H9 (cell line): ENCODE measurements at regions not wholly inside any gene's neighbourhood (a gene's known extent, or its start where the extent isn't known, plus 50 kb on each side); places are given as distances from the start of the nearest gene placed in this dataset.

Experiments
- DNase-seq: peaks from one replicate; pipeline ENCODE4 v3.0.0-alpha.2; 2017
- H2AFZ ChIP-seq: one replicate; pipeline ENCODE4 v1.6.1; 2013; ENCODE audit warnings: mild to moderate bottlenecking, low read length, control low read depth, moderate library complexity
- H2AK5ac ChIP-seq: 2 replicates; pipeline ENCODE4 v1.6.1; 2013; ENCODE audit warnings: low read length, control low read depth, mixed read lengths; ENCODE audit not compliant: insufficient read length
- H2BK120ac ChIP-seq: one replicate; pipeline ENCODE4 v1.6.1; 2013; ENCODE audit warnings: low read depth, mild to moderate bottlenecking, low read length, control low read depth, inconsistent platforms; ENCODE audit not compliant: poor library complexity, severe bottlenecking
- H2BK12ac ChIP-seq: 2 replicates; pipeline ENCODE4 v1.6.1; 2013; ENCODE audit warnings: low read length, control low read depth, mixed read lengths, low read depth; ENCODE audit not compliant: insufficient read length
- H2BK15ac ChIP-seq: 2 replicates; pipeline ENCODE4 v1.6.1; 2013; ENCODE audit warnings: low read depth, low read length, control low read depth
- H2BK20ac ChIP-seq: one replicate; pipeline ENCODE4 v1.6.1; 2013; ENCODE audit warnings: low read depth, mild to moderate bottlenecking, low read length, control low read depth, inconsistent platforms; ENCODE audit not compliant: poor library complexity, severe bottlenecking
- H2BK5ac ChIP-seq: 2 replicates; pipeline ENCODE4 v1.6.1; 2013; ENCODE audit warnings: low read length, control low read depth, mixed read lengths; ENCODE audit not compliant: insufficient read length
- H3K14ac ChIP-seq: 2 replicates; pipeline ENCODE4 v1.6.1; 2013; ENCODE audit warnings: low read length, control low read depth; ENCODE audit not compliant: insufficient read depth
- H3K18ac ChIP-seq: 2 replicates; pipeline ENCODE4 v1.6.1; 2013; ENCODE audit warnings: low read depth, mild to moderate bottlenecking, mixed read lengths, low read length, control low read depth; ENCODE audit not compliant: insufficient read length
- H3K23ac ChIP-seq: 2 replicates; pipeline ENCODE4 v1.6.1; 2013; ENCODE audit warnings: low read length, control low read depth, mixed read lengths, low read depth; ENCODE audit not compliant: insufficient read length
- H3K23me2 ChIP-seq: 2 replicates; pipeline ENCODE4 v1.6.1; 2013; ENCODE audit warnings: low read depth, mild to moderate bottlenecking, mixed read lengths, low read length, control low read depth; ENCODE audit not compliant: insufficient read length, poor library complexity, severe bottlenecking
- H3K27ac ChIP-seq: 2 replicates; pipeline ENCODE4 v1.5.1; 2013; ENCODE audit warnings: low read length, control low read depth, mixed read lengths, low read depth; ENCODE audit not compliant: insufficient read length
- H3K27me3 ChIP-seq: 2 replicates; pipeline ENCODE4 v1.6.1; 2013; ENCODE audit warnings: low read length, control low read depth, inconsistent platforms; ENCODE audit not compliant: insufficient read depth
- H3K4ac ChIP-seq: 2 replicates; pipeline ENCODE4 v1.6.1; 2013; ENCODE audit warnings: low read depth, mild to moderate bottlenecking, control low read depth, inconsistent platforms, low read length, moderate library complexity
- H3K4me1 ChIP-seq: 2 replicates; pipeline ENCODE4 v1.6.1; 2013; ENCODE audit warnings: low read length, control low read depth, inconsistent platforms; ENCODE audit not compliant: insufficient read depth
- H3K4me2 ChIP-seq: 2 replicates; pipeline ENCODE4 v1.6.1; 2013; ENCODE audit warnings: low read length, control low read depth, mixed read lengths; ENCODE audit not compliant: insufficient read length, insufficient read depth
- H3K56ac ChIP-seq: 2 replicates; pipeline ENCODE4 v1.6.1; 2013; ENCODE audit warnings: low read depth, mild to moderate bottlenecking, mixed read lengths, low read length, control low read depth; ENCODE audit not compliant: insufficient read length
- H3K79me1 ChIP-seq: 2 replicates; pipeline ENCODE4 v1.6.1; 2013; ENCODE audit warnings: low read depth, mild to moderate bottlenecking, moderate library complexity, low read length, control low read depth, inconsistent platforms; ENCODE audit not compliant: insufficient read depth, poor library complexity, severe bottlenecking
- H3K79me2 ChIP-seq: 2 replicates; pipeline ENCODE4 v1.6.1; 2013; ENCODE audit warnings: low read length, control low read depth, inconsistent platforms; ENCODE audit not compliant: insufficient read depth
- H3K9ac ChIP-seq: 2 replicates; pipeline ENCODE4 v1.6.1; 2013; ENCODE audit warnings: low read length, control low read depth, mixed read lengths; ENCODE audit not compliant: insufficient read length; ENCODE audit errors: extremely low read depth
- H3K9me3 ChIP-seq: one replicate; pipeline ENCODE4 v1.6.1; 2013; ENCODE audit warnings: low read depth, low read length, inconsistent platforms; ENCODE audit not compliant: control insufficient read depth
- H3T11ph ChIP-seq: one replicate; pipeline ENCODE4 v1.6.1; 2013; ENCODE audit warnings: mild to moderate bottlenecking, low read length, control low read depth, inconsistent platforms
- H4K20me1 ChIP-seq: one replicate; pipeline ENCODE4 v1.6.1; 2013; ENCODE audit not compliant: control insufficient read depth, insufficient read length, insufficient read depth
- H4K5ac ChIP-seq: 2 replicates; pipeline ENCODE4 v1.6.1; 2013; ENCODE audit warnings: low read depth, mild to moderate bottlenecking, mixed read lengths, low read length, control low read depth; ENCODE audit not compliant: insufficient read length
- H4K8ac ChIP-seq: replicated peaks from 2 replicates; pipeline ENCODE4 v1.6.1; 2013; ENCODE audit warnings: low read length, control low read depth, mixed read lengths, low read depth; ENCODE audit not compliant: insufficient read length
- H4K91ac ChIP-seq: 2 replicates; pipeline ENCODE4 v1.6.1; 2013; ENCODE audit warnings: low read depth, mild to moderate bottlenecking, moderate library complexity, mixed read lengths, low read length, control low read depth; ENCODE audit not compliant: insufficient read length
- H3K27ac Mint-ChIP-seq, 3 experiments: 2 replicates in 2 of 3; 3 replicates in 1 of 3; pipeline ENCODE4 v1.8.0; 2020 to 2021; ENCODE audit warnings: mixed read lengths in 3 of 3, mild to moderate bottlenecking in 1 of 3, moderate library complexity in 1 of 3
- H3K27me3 Mint-ChIP-seq: 2 replicates; pipeline ENCODE4 v1.8.0; 2021; ENCODE audit warnings: low read depth, mild to moderate bottlenecking, moderate library complexity, mixed read lengths
- H3K36me3 Mint-ChIP-seq, 3 experiments: 2 replicates in 2 of 3; 3 replicates in 1 of 3; pipeline ENCODE4 v1.8.0; 2020 to 2021; ENCODE audit warnings: low read depth in 3 of 3, mixed read lengths in 3 of 3; ENCODE audit not compliant: insufficient read depth in 1 of 3
- H3K4me1 Mint-ChIP-seq, 2 experiments: 2 replicates each; pipeline ENCODE4 v1.8.0; 2020; ENCODE audit warnings: mixed read lengths in 2 of 2
- H3K4me3 Mint-ChIP-seq, 2 experiments: 2 replicates in 1 of 2; 3 replicates in 1 of 2; pipeline ENCODE4 v1.8.0; 2020 to 2021; ENCODE audit warnings: mild to moderate bottlenecking in 2 of 2, mixed read lengths in 2 of 2, moderate library complexity in 1 of 2
- H3K9me3 Mint-ChIP-seq, 2 experiments: 2 replicates in 1 of 2; 3 replicates in 1 of 2; pipeline ENCODE4 v1.8.0; 2020; ENCODE audit warnings: mild to moderate bottlenecking in 2 of 2, mixed read lengths in 2 of 2, moderate library complexity in 1 of 2
- CTCF ChIP-seq: fragments of 200-600 bp; sonication (generic); conservative IDR thresholded peaks from 3 replicates; pipeline ENCODE4 v1.8.0; 2021; ENCODE audit warnings: antibody characterized with exemption, mild to moderate bottlenecking
- WGBS: extraction: QIAGEN DNeasy Blood & Tissue Kit; methylation state at CpG from one replicate; pipeline ENCODE4 v1.1.7; 2013; ENCODE audit warnings: missing lambda C conversion rate, low lambda C conversion rate, mixed read lengths; ENCODE audit not compliant: insufficient read length; ENCODE audit errors: extremely low coverage; 5-methylcytosine and 5-hydroxymethylcytosine counted together

- H3K18ac ChIP-seq = no peak overlapping the region
- no peak overlapping the region for H3K56ac ChIP-seq
- H3K4ac ChIP-seq = no peak overlapping the region
- H3K4me1 Mint-ChIP-seq = peaks cover 0 to 23% of the 10 kb centered on the region in 2 experiments
- H4K91ac ChIP-seq = no peak overlapping the region
- no peak overlapping the region for H4K8ac ChIP-seq
- no peaks in the 10 kb centered on the region for H3K36me3 Mint-ChIP-seq
- no peak overlapping the region for H2BK5ac ChIP-seq
- no peak overlapping the region for H2BK15ac ChIP-seq
- no peaks in the 10 kb centered on the region for H3K9me3 ChIP-seq
- no peaks in the 10 kb centered on the region for H3K27me3 ChIP-seq
- H2BK20ac ChIP-seq = no peak overlapping the region
- WGBS = no CpG with 5 or more reads among the region's 4 CpGs
- TF ChIP-seq CTCF = no peak
- no peak overlapping the region for H3K27ac Mint-ChIP-seq
- no peak overlapping the region for H2AK5ac ChIP-seq
- no peak overlapping the region for H2AFZ ChIP-seq
- no peaks in the 10 kb centered on the region for H3K79me1 ChIP-seq
- H3K4me3 Mint-ChIP-seq = no peak overlapping the region
- H3K23ac ChIP-seq = no peak overlapping the region
- no peaks in the 10 kb centered on the region for H3K79me2 ChIP-seq
- no peaks in the 10 kb centered on the region for H3K23me2 ChIP-seq
- no peak overlapping the region for H4K5ac ChIP-seq
- no peak overlapping the region for H3T11ph ChIP-seq
- no peaks in the 10 kb centered on the region for H3K9me3 Mint-ChIP-seq
- no peak overlapping the region for H3K9ac ChIP-seq
- H4K20me1 ChIP-seq = no peaks in the 10 kb centered on the region
- H2BK120ac ChIP-seq = no peak overlapping the region
- H2BK12ac ChIP-seq = no peak overlapping the region
- H3K27ac ChIP-seq = no peak overlapping the region
- H3K27me3 Mint-ChIP-seq = no peaks in the 10 kb centered on the region; the same call in none of the 2 replicates
- no peaks in the 10 kb centered on the region for H3K4me1 ChIP-seq
- no peak overlapping the region for H3K4me2 ChIP-seq
- DNase-seq = no peak
- H3K14ac ChIP-seq = no peak overlapping the region
Observed at GRCh38 chr5:61264273-61264661, 67.8 kb upstream of the ZSWIM6 start.
